Ovary (tissue), 7 donors: ENCODE measurements at regions not wholly inside any gene's neighbourhood (a gene's known extent, or its start where the extent isn't known, plus 50 kb on each side); places are given as distances from the start of the nearest gene placed in this dataset.

Experiments used
- DNase-seq, 5 donors: peaks; one replicate each; pipeline ENCODE4 v3.0.0-alpha.2; 2019 to 2020
- H3K27ac ChIP-seq, 2 donors: fragments of 200-600 bp; one replicate each; pipeline versions ENCODE4 v1.5.1 to v1.8.0; 2019 to 2022
- H3K27me3 ChIP-seq: fragments of 200-600 bp; one replicate; pipeline ENCODE4 v1.8.0; 2022
- H3K36me3 ChIP-seq: fragments of 200-600 bp; sonication (generic); one replicate; pipeline ENCODE4 v1.5.1; 2019
- H3K4me1 ChIP-seq: one replicate; pipeline ENCODE4 v1.8.1; 2013; ENCODE audit warnings: mild to moderate bottlenecking, moderate library complexity; ENCODE audit not compliant: insufficient read depth
- H3K4me3 ChIP-seq: fragments of 200-600 bp; sonication (generic); one replicate; pipeline ENCODE4 v1.5.1; 2017
- H3K9me3 ChIP-seq, 2 donors: fragments of 200-600 bp in 1 of 2; sonication (generic) in 1 of 2; one replicate each; pipeline versions ENCODE4 v1.5.1 to v1.8.1; 2013 to 2019; ENCODE audit warnings: mild to moderate bottlenecking in 1 of 2, moderate library complexity in 1 of 2
- CTCF ChIP-seq, 3 donors: fragments of 450-650 bp in 2 of 3; fragments of 200-600 bp in 1 of 3; IDR thresholded peaks; one replicate each; pipeline versions ENCODE4 v1.5.1 to v1.8.0; 2016 to 2022; ENCODE audit warnings: antibody characterized with exemption in 3 of 3, mild to moderate bottlenecking in 1 of 3
- EP300 ChIP-seq: sonication (generic); formaldehyde crosslinking; IDR thresholded peaks from one replicate; pipeline ENCODE4 v1.6.1; 2017; ENCODE audit warnings: antibody characterized with exemption
- POLR2A ChIP-seq: fragments of 450-650 bp; IDR thresholded peaks from one replicate; pipeline ENCODE4 v1.6.1; 2017; ENCODE audit warnings: antibody characterized with exemption, mild to moderate bottlenecking, moderate library complexity
- WGBS, 3 donors: extraction: QIAGEN DNeasy Blood & Tissue Kit in 1 of 3; methylation state at CpG; one replicate each; pipeline versions ENCODE4 v1.1.5 to v1.1.7; 2013 to 2017; 5-methylcytosine and 5-hydroxymethylcytosine counted together
- intact Hi-C, 4 donors: fragments of 100-400 bp; cut with DNase I; formaldehyde crosslinking; loops; one replicate each; pipeline versions ENCODE4 v1.11.0 to v1.15.1; 2022 to 2023
- donor health status: DM: no; HTN: no; CAD: no; lungs with moderate emphysema.
- donor health status: DM: no; HTN: no; CAD: no.
- donor health status: Bipolar disorder and iron deficiency.
- donor health status: DM: no; HTN: no; CAD: no.
- donor health status: DM: yes; HTN: yes; CAD: no.

GRCh38 chr18:6639305-6639704 is 90.2 kb upstream of the ARHGAP28 start:
- TF ChIP-seq EP300 = no peak
- TF ChIP-seq POLR2A = no peak
- no peak for TF ChIP-seq CTCF (IDR thresholded peaks at IDR 0.05)

GRCh38 chr18:6644836-6645627 is 84.5 kb upstream of the ARHGAP28 start:
- Histone ChIP-seq H3K4me3 (no peak overlapping the region), H3K27me3 (no peaks in the 10 kb centered on the region), H3K27ac (no peak overlapping the region), H3K4me1 (no peaks in the 10 kb centered on the region), H3K9me3 (no peaks in the 10 kb centered on the region), H3K36me3 (no peaks in the 10 kb centered on the region)
- no peak for DNase-seq
- TF ChIP-seq EP300 = no peak
- no peak for TF ChIP-seq POLR2A
- TF ChIP-seq CTCF (IDR thresholded peaks at IDR 0.05) = no peak
- intact Hi-C loops = no loop called here
- WGBS, 3 donors = 68 to 73% (median 73%) methylated on average over 10 of the region's 10 CpGs

More at GRCh38 chr18:6639305-6639704, 90.2 kb upstream of the ARHGAP28 start:
- H3K27me3 ChIP-seq = no peaks in the 10 kb centered on the region
- WGBS, 3 donors = 93% methylated on average over 4 of the region's 4 CpGs
- H3K36me3 ChIP-seq = no peaks in the 10 kb centered on the region
- H3K4me1 ChIP-seq = no peaks in the 10 kb centered on the region
- H3K27ac ChIP-seq = no peak overlapping the region
- no peak for DNase-seq
- H3K4me3 ChIP-seq = no peak overlapping the region
- H3K9me3 ChIP-seq = no peaks in the 10 kb centered on the region
- intact Hi-C loops = loop anchor here in 1 of 4 donors (5.0 kb wide), 1 partner anchor 1288 kb away; no protein-coding TSS in a partner anchor

GRCh38 chr18:6646801-6647200 is 82.7 kb upstream of the ARHGAP28 start:
- WGBS, 3 donors = 61 to 66% (median 62%) methylated on average over 5 of the region's 5 CpGs
- H3K27me3 ChIP-seq = no peaks in the 10 kb centered on the region
- TF ChIP-seq POLR2A (no peak), EP300 (no peak), CTCF (IDR thresholded peaks at IDR 0.05) (no peak)
- no peaks in the 10 kb centered on the region for H3K9me3 ChIP-seq
- no peaks in the 10 kb centered on the region for H3K4me1 ChIP-seq
- no peak overlapping the region for H3K27ac ChIP-seq
- H3K36me3 ChIP-seq = no peaks in the 10 kb centered on the region
- no peak for DNase-seq
- no peak overlapping the region for H3K4me3 ChIP-seq
- intact Hi-C loops = no loop called here

- H3K27ac ChIP-seq = no peak overlapping the region
- no peak overlapping the region for H3K4me3 ChIP-seq
- H3K36me3 ChIP-seq = no peaks in the 10 kb centered on the region
- intact Hi-C loops = no loop called here
- H3K4me1 ChIP-seq = no peaks in the 10 kb centered on the region
- no peak for DNase-seq
- TF ChIP-seq CTCF (IDR thresholded peaks at IDR 0.05) = no peak
- TF ChIP-seq EP300 = no peak
- no peak for TF ChIP-seq POLR2A
- H3K27me3 ChIP-seq = no peaks in the 10 kb centered on the region
- 67 to 78% (median 75%) methylated on average over 1 of the region's 1 CpG for WGBS, 3 donors
- no peaks in the 10 kb centered on the region for H3K9me3 ChIP-seq
Measured at GRCh38 chr18:6648581-6648980, 80.9 kb upstream of the ARHGAP28 start.
